PC-3 (cell line): ENCODE measurements at regions not wholly inside any gene's neighbourhood (a gene's known extent, or its start where the extent isn't known, plus 50 kb on each side); places are given as distances from the start of the nearest gene placed in this dataset.

ENCODE experiments used
- ATAC-seq: fragments of 200-7000 bp; cut with Tn5 transposase; 2 replicates; pipeline ENCODE4 v1.9.1; 2020; ENCODE audit warnings: mild to moderate bottlenecking, moderate library complexity
- BruUV-seq: library from RNA; stranded (reverse); fragments of 400-500 nt; replicated peaks from 2 replicates; lab custom pipeline; 2021; lab: Mats Ljungman, UMichigan
- CTCF ChIA-PET: fragments of 300-600 bp; sonication (Branson Sonifier 250); formaldehyde crosslinking; loops from one replicate; lab custom pipeline; 2022; ENCODE audit warnings: antibody characterized with exemption; lab: Charles Lee
- POLR2A ChIA-PET: fragments of 300-600 bp; sonication (Branson Sonifier 250); formaldehyde crosslinking; loops from one replicate; lab custom pipeline; 2022; ENCODE audit warnings: antibody characterized with exemption; ENCODE audit not compliant: unreplicated experiment; lab: Charles Lee
- DNase-seq: peaks from one replicate; pipeline ENCODE4 v3.0.0-alpha.2; 2015
- H2AFZ ChIP-seq: fragments of 300-600 bp; sonication (generic); 2 replicates; pipeline ENCODE4 v1.6.0; 2016; ENCODE audit warnings: antibody characterized with exemption, low read length
- H3F3A ChIP-seq: fragments of 300-600 bp; sonication (generic); one replicate; pipeline ENCODE4 v1.6.0; 2017; ENCODE audit warnings: antibody characterized with exemption, low read length, control low read depth, mild to moderate bottlenecking; ENCODE audit not compliant: unreplicated experiment
- H3K27ac ChIP-seq: fragments of 300-600 bp; sonication (generic); 2 replicates; pipeline ENCODE4 v1.5.1; 2016; ENCODE audit warnings: mild to moderate bottlenecking, low read length
- H3K27me3 ChIP-seq: fragments of 300-600 bp; sonication (generic); 2 replicates; pipeline ENCODE4 v1.6.1; 2016; ENCODE audit warnings: low read length, mixed read lengths
- H3K36me3 ChIP-seq: fragments of 300-600 bp; sonication (generic); 2 replicates; pipeline ENCODE4 v1.6.1; 2016; ENCODE audit warnings: low read depth, mixed run types, low read length, mixed read lengths
- H3K4me1 ChIP-seq: fragments of 300-600 bp; sonication (generic); 2 replicates; pipeline ENCODE4 v1.5.1; 2016; ENCODE audit warnings: low read length; ENCODE audit not compliant: insufficient read depth
- H3K4me2 ChIP-seq: fragments of 300-600 bp; sonication (generic); 2 replicates; pipeline ENCODE4 v1.6.0; 2016; ENCODE audit warnings: low read length
- H3K4me3 ChIP-seq: fragments of 300-600 bp; sonication (generic); 2 replicates; pipeline ENCODE4 v1.5.1; 2016; ENCODE audit warnings: mild to moderate bottlenecking, low read length, mixed read lengths
- H3K79me2 ChIP-seq: fragments of 300-600 bp; sonication (generic); 2 replicates; pipeline ENCODE4 v1.6.1; 2017; ENCODE audit warnings: low read length, mixed read lengths
- H3K9ac ChIP-seq: fragments of 300-600 bp; sonication (generic); 2 replicates; pipeline ENCODE4 v1.6.0; 2016; ENCODE audit warnings: mild to moderate bottlenecking, low read length
- H3K9me2 ChIP-seq: fragments of 300-600 bp; sonication (generic); replicated peaks from 2 replicates; pipeline ENCODE4 v1.6.1; 2016; ENCODE audit warnings: mixed run types, low read length, mixed read lengths
- H3K9me3 ChIP-seq: fragments of 300-600 bp; sonication (generic); 2 replicates; pipeline ENCODE4 v1.6.1; 2016; ENCODE audit warnings: low read length, mixed read lengths
- H4K20me1 ChIP-seq: fragments of 300-600 bp; sonication (generic); 2 replicates; pipeline ENCODE4 v1.6.1; 2016; ENCODE audit warnings: low read length, mixed read lengths
- CTCF ChIP-seq: fragments of 300-600 bp; sonication (generic); conservative IDR thresholded peaks from 2 replicates; pipeline ENCODE4 v1.5.1; 2017; ENCODE audit warnings: antibody characterized with exemption, low read depth, mild to moderate bottlenecking, low read length
- EZH2 ChIP-seq: fragments of 300-600 bp; sonication (generic); IDR thresholded peaks from one replicate; pipeline ENCODE4 v1.6.1; 2017; ENCODE audit warnings: antibody characterized with exemption, mild to moderate bottlenecking, low read length; ENCODE audit not compliant: unreplicated experiment
- EZH2phosphoT487 ChIP-seq: fragments of 300-600 bp; sonication (generic); IDR thresholded peaks from 2 replicates; pipeline ENCODE4 v1.6.1; 2018; ENCODE audit warnings: mild to moderate bottlenecking, antibody characterized with exemption, low read length, borderline replicate concordance
- intact Hi-C: fragments of 100-400 bp; cut with micrococcal nuclease; formaldehyde crosslinking; loops from 2 replicates; pipeline ENCODE4 v1.9.0; 2023

DNA sequence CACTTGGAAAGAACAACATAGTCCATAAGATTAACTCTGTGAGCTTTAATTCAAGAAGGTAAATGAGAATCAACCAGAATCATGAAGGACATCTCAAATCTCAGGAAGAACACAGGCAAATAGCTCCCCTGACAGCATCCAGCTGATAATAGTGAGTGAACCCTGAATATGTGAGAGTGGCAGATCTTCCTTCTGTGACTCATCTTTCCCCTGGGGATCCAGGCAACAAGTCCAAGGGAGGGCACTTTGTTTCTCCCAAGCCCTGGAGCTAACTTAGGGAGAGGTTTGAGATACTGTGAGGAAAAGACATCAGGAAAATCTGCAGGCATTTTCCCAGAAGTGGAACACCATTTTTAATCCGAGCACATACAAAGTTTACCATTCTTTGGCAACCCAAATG is 763.9 kb upstream of the MGAT4C start:
- Histone ChIP-seq H3K27ac (no peak overlapping the region), H2AFZ (no peak overlapping the region), H3K4me2 (no peak overlapping the region), H3K9ac (no peak overlapping the region), H3K9me3 (no peaks in the 10 kb centered on the region), H3K79me2 (no peaks in the 10 kb centered on the region), H3K27me3 (no peaks in the 10 kb centered on the region), H4K20me1 (no peaks in the 10 kb centered on the region), H3K36me3 (no peaks in the 10 kb centered on the region), H3K4me3 (no peak overlapping the region), H3K4me1 (no peaks in the 10 kb centered on the region), H3F3A (no peaks in the 10 kb centered on the region), H3K9me2 (no peaks in the 10 kb centered on the region)
- BruUV-seq: no TSS peak
- DNase-seq: no peak
- ChIA-PET CTCF (no interaction called here), POLR2A (no interaction called here)
- ATAC-seq: no peak
- intact Hi-C loops: no loop called here
- TF ChIP-seq EZH2 (no peak), CTCF (no peak), EZH2phosphoT487 (no peak)

GRCh38 chr12:87015352-87015751 is 759.2 kb upstream of the MGAT4C start:
- no TSS peak for BruUV-seq
- Histone ChIP-seq H3K4me1 (no peaks in the 10 kb centered on the region), H3K4me2 (no peak overlapping the region), H3K9me2 (no peaks in the 10 kb centered on the region), H3K27ac (no peak overlapping the region), H3K79me2 (no peaks in the 10 kb centered on the region), H3K36me3 (no peaks in the 10 kb centered on the region), H3K9ac (no peak overlapping the region), H3F3A (no peaks in the 10 kb centered on the region), H3K4me3 (no peak overlapping the region), H3K27me3 (no peaks in the 10 kb centered on the region), H4K20me1 (no peaks in the 10 kb centered on the region), H2AFZ (no peak overlapping the region), H3K9me3 (no peaks in the 10 kb centered on the region)
- CTCF ChIA-PET: no interaction called here
- POLR2A ChIA-PET: no interaction called here
- DNase-seq: no peak
- intact Hi-C loops: no loop called here
- no peak for ATAC-seq
- no peak for TF ChIP-seq EZH2phosphoT487
- TF ChIP-seq EZH2: no peak
- TF ChIP-seq CTCF: no peak

DNA sequence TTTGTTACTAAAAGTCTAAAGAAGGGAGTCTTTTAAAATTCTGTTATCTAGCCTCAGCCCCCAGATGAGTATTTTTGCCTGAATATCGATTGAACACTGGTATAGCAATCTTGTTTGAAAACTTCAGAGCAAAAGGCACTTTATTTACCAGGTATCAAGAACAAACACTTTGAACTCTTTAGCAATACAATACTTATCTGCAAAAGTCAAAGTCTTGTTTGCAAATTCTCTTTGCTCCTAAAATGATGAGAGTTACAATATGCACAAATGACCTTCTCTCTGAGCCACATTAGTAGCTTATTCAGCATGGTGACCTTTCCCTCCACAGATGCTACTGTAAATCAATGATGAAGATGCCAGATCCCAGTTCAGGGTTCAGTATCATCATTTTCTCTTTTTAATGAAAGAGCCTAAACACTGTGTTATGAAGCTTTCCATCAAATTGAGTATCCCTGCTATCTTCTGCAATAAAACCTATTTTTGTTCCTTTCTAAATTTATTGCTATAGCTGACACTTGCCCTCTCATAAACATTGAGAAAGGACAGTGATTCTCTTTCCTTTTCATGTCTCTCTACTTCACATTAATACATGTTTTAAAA is 752.7 kb upstream of the MGAT4C start:
- no peak overlapping the region for H3K4me2 ChIP-seq
- H3K9me2 ChIP-seq: no peaks in the 10 kb centered on the region
- no peaks in the 10 kb centered on the region for H3K9me3 ChIP-seq
- no peaks in the 10 kb centered on the region for H3K79me2 ChIP-seq
- H3K27ac ChIP-seq: no peak overlapping the region
- H3K4me1 ChIP-seq: no peaks in the 10 kb centered on the region
- no peak for TF ChIP-seq EZH2phosphoT487
- no peak for TF ChIP-seq EZH2
- no peak for TF ChIP-seq CTCF
- no peak overlapping the region for H3K9ac ChIP-seq
- no peak overlapping the region for H2AFZ ChIP-seq
- ChIA-PET CTCF (no interaction called here), POLR2A (interaction anchor here (0.6 to 0.7 kb wide), 2 partner anchors 295 to 1501 kb away, joined by 5 to 7 read pairs; no protein-coding TSS in a partner anchor)
- H3K36me3 ChIP-seq: no peaks in the 10 kb centered on the region
- H3K4me3 ChIP-seq: no peak overlapping the region
- H3K27me3 ChIP-seq: no peaks in the 10 kb centered on the region
- intact Hi-C loops: no loop called here
- H3F3A ChIP-seq: no peaks in the 10 kb centered on the region
- ATAC-seq (no peak), DNase-seq (no peak)
- BruUV-seq: no TSS peak
- H4K20me1 ChIP-seq: no peaks in the 10 kb centered on the region
